Psoas muscle (tissue), 7 donors: ENCODE measurements at regions not wholly inside any gene's neighbourhood (a gene's known extent, or its start where the extent isn't known, plus 50 kb on each side); places are given as distances from the start of the nearest gene placed in this dataset.

Experiments used
- ATAC-seq, 4 donors: fragments of 200-7000 bp; cut with Tn5 transposase; one replicate each; pipeline ENCODE4 v1.9.1; 2020; ENCODE audit warnings: moderate library complexity in 3 of 4, mild to moderate bottlenecking in 2 of 4
- DNase-seq, 2 donors: peaks; one replicate each; pipeline ENCODE4 v3.0.0-alpha.2; 2020
- H3K27ac ChIP-seq: fragments of 200-600 bp; one replicate; pipeline ENCODE4 v1.8.0; 2022
- H3K27me3 ChIP-seq, 3 donors: fragments of 200-600 bp in 1 of 3; one replicate each; pipeline versions ENCODE4 v1.6.1 to v1.8.0; 2013 to 2022; ENCODE audit warnings: low read length in 2 of 3, mild to moderate bottlenecking in 2 of 3, moderate library complexity in 1 of 3; ENCODE audit not compliant: insufficient read depth in 3 of 3
- H3K36me3 ChIP-seq, 2 donors: fragments of 200-600 bp in 1 of 2; one replicate each; pipeline versions ENCODE4 v1.6.1 to v1.8.0; 2013 to 2022; ENCODE audit warnings: low read depth in 1 of 2, mild to moderate bottlenecking in 1 of 2, moderate library complexity in 1 of 2; ENCODE audit not compliant: insufficient read depth in 1 of 2
- H3K4me1 ChIP-seq: fragments of 200-600 bp; one replicate; pipeline ENCODE4 v1.8.0; 2022
- H3K4me3 ChIP-seq: fragments of 200-600 bp; one replicate; pipeline ENCODE4 v1.8.0; 2022; ENCODE audit warnings: mild to moderate bottlenecking
- H3K9me3 ChIP-seq: fragments of 200-600 bp; one replicate; pipeline ENCODE4 v1.8.0; 2022
- CTCF ChIP-seq: fragments of 200-600 bp; IDR thresholded peaks from one replicate; pipeline ENCODE4 v1.8.0; 2022; ENCODE audit warnings: antibody characterized with exemption
- WGBS, 3 donors: extraction: QIAGEN DNeasy Blood & Tissue Kit; methylation state at CpG; one replicate each; pipeline versions ENCODE4 v1.1.6 to v1.1.7; 2013; 5-methylcytosine and 5-hydroxymethylcytosine counted together
- intact Hi-C, 2 donors: fragments of 100-400 bp; cut with DNase I; formaldehyde crosslinking; loops; one replicate each; pipeline versions ENCODE4 v1.11.0 to v1.14.2; 2022
- donor health status: healthy with polysubstance abuse.
- donor health status: DM: no; HTN: no; CAD: no; lungs with moderate emphysema.
- donor health status: Bipolar disorder and iron deficiency.
- donor health status: healthy.
- donor health status: DM: yes; HTN: yes; CAD: no.
- donor health status: DM: no; HTN: no; CAD: no.
- donor health status: DM: yes; HTN: yes; CAD: no.

GRCh38 chr4:148923881-148924280 is 481.7 kb upstream of the NR3C2 start:
- DNase-seq, result no peak
- no peaks in the 10 kb centered on the region for H3K4me1 ChIP-seq
- ATAC-seq, result no peak
- no peaks in the 10 kb centered on the region for H3K27me3 ChIP-seq
- intact Hi-C loops, result no loop called here
- no peak overlapping the region for H3K4me3 ChIP-seq
- TF ChIP-seq CTCF, result no peak
- H3K27ac ChIP-seq, result no peak overlapping the region
- H3K9me3 ChIP-seq, result no peaks in the 10 kb centered on the region
- H3K36me3 ChIP-seq, result no peaks in the 10 kb centered on the region

- no peak for ATAC-seq
- TF ChIP-seq CTCF, result no peak
- no peak for DNase-seq
- no peak overlapping the region for H3K4me3 ChIP-seq
- no peaks in the 10 kb centered on the region for H3K27me3 ChIP-seq
- H3K9me3 ChIP-seq, result no peaks in the 10 kb centered on the region
- H3K36me3 ChIP-seq, result no peaks in the 10 kb centered on the region
- H3K4me1 ChIP-seq, result no peaks in the 10 kb centered on the region
- intact Hi-C loops, result no loop called here
- 94 to 97% (median 96%) methylated on average over 1 of the region's 1 CpG for WGBS, 3 donors
- no peak overlapping the region for H3K27ac ChIP-seq
Observed at GRCh38 chr4:148922497-148922896, 480.3 kb upstream of the NR3C2 start.

DNA sequence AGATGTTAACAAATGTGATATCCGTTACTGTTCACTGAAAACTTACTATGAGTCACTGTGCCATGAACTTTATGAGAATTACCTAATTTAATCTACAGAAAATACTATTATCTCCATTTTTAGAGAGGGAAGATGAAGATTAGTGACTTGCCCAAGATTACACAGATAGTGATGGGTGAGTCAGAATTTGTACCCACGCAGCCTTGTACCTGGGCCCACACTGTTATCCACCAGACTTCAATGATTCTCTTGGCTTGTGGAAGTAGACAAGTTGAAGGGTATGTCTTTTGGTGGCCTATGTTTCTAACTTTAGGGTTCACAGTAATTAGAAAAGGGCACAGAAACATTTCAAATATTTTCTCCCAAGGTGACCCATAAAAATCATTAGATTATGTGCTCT is 472.5 kb upstream of the NR3C2 start:
- 96 to 100% (median 99%) methylated on average over 2 of the region's 2 CpGs for WGBS, 3 donors
- no peak overlapping the region for H3K4me3 ChIP-seq
- DNase-seq (no peak), ATAC-seq (no peak)
- no peaks in the 10 kb centered on the region for H3K4me1 ChIP-seq
- TF ChIP-seq CTCF, result no peak
- H3K27ac ChIP-seq, result no peak overlapping the region
- no peaks in the 10 kb centered on the region for H3K9me3 ChIP-seq
- no peaks in the 10 kb centered on the region for H3K27me3 ChIP-seq
- intact Hi-C loops, result no loop called here
- H3K36me3 ChIP-seq, result no peaks in the 10 kb centered on the region

DNA sequence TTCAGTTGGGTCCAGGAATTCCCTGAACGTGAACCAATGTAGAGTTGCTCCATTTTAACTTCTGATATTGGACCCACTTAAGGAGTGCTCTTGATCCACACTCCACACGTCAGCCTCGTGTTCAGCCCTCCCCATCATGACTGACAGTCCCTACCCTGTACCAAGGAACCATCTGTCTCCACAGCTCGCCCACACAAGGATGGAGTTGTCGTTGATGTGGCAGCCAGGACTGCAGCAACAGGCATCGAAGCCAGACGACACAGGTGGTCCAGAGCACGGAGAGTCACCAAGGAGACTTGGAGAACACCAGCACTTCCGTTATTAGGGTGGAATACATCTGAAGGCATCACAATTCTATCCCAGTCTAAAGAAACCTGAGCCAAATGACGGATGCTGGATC is 472.1 kb upstream of the NR3C2 start:
- H3K27ac ChIP-seq, result no peak overlapping the region
- WGBS, 3 donors, result 86 to 93% (median 88%) methylated on average over 10 of the region's 10 CpGs
- ATAC-seq, result no peak
- H3K27me3 ChIP-seq, result no peaks in the 10 kb centered on the region
- no peaks in the 10 kb centered on the region for H3K9me3 ChIP-seq
- H3K4me1 ChIP-seq, result no peaks in the 10 kb centered on the region
- DNase-seq, result no peak
- no peaks in the 10 kb centered on the region for H3K36me3 ChIP-seq
- TF ChIP-seq CTCF, result no peak
- no peak overlapping the region for H3K4me3 ChIP-seq
- intact Hi-C loops, result no loop called here

DNA sequence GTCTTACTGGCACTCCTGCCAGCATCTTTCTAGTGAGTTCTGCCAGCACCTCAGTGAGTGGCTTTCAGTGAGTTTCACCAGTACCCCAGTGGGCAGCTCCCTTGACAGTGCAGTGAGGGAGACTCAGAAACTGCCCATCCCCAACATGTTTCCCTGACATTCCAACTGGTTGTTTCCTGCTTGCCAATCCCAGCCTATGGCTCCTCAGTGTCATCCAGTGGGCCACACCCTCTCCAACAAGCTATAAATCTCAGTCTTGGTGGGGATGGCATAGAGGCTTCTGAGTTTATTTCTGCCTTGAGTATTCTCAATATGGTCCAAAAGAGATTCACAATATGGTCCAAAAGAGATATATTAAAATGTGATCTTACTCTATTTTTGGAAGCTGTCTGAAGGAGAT is 461.2 kb upstream of the NR3C2 start:
- Histone ChIP-seq H3K27me3 (no peaks in the 10 kb centered on the region), H3K9me3 (peaks cover 1% of the 10 kb centered on the region), H3K36me3 (no peaks in the 10 kb centered on the region), H3K4me3 (no peak overlapping the region), H3K4me1 (no peaks in the 10 kb centered on the region), H3K27ac (no peak overlapping the region)
- ATAC-seq, result no peak
- intact Hi-C loops, result no loop called here
- DNase-seq, result no peak
- TF ChIP-seq CTCF, result no peak
